ENCODE measurements at regions not wholly inside any gene's neighbourhood (a gene's known extent, or its start where the extent isn't known, plus 50 kb on each side); places are given as distances from the start of the nearest gene placed in this dataset.
A peak's percentile ranks its signal among the peaks of the same experiment; 100 is the strongest.

DNA sequence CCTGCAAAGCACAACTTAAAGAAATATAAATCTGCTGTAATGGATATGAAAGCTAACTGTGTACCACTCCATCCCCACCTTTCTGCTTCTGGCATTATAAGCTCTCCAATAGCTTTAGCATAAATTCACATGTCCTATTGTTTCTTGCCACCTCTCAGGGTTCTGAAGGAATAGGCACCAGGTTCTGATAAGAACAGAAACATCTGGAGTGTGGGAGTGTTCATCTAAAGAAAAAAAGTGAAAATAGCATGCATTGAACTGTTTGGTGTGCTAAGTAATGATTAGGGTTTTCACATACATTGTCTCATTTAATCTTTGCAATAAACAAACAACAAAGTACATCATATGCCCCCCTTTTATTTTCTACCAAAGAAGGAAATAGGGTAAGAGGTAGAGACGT, 72.3 kb downstream of the FAM76B start:
- no peak for DNase-seq

DNA sequence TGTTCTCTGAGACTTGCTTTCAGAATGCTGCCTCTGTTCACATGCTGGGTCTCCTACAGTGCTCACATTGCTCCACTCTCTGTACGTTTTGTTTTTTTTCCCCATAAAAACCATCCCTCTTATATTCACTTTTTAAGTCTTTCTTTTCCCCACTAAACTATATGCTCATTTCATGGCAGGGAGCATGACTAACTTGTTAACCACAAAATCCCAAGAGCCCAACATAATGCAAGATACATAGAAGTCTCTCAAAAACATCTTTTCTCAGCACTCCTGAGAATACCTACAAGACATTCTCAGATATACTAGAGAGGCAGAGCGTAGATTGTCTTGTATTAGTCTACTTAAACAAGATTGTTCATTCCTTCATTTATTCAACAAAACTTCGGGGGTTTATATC, 73.3 kb downstream of the FAM76B start:
- no peak for DNase-seq

DNA sequence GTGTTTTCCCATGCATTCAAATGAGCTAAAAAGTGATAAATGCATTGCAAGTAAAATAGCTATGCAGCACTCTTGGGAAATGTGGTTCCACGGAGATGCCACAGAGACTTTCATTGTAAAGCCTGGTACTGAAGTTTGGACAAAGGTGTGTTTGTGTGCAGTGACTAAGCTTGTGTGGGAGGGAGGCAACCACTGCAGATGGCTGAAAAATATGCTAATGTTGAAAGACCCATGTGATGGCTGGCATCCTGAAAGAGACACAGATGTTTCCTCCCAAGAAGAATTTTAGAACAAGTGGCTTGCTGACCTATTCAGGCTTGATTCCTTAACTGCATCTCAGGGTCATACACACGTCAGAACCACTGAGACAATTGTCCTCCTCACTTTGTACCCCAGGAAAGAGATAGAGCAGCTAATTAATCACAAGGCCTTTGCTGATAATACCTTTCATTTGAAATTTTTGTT, 73.8 kb downstream of the FAM76B start:
- DNase-seq, result peak; percentile 67

DNA sequence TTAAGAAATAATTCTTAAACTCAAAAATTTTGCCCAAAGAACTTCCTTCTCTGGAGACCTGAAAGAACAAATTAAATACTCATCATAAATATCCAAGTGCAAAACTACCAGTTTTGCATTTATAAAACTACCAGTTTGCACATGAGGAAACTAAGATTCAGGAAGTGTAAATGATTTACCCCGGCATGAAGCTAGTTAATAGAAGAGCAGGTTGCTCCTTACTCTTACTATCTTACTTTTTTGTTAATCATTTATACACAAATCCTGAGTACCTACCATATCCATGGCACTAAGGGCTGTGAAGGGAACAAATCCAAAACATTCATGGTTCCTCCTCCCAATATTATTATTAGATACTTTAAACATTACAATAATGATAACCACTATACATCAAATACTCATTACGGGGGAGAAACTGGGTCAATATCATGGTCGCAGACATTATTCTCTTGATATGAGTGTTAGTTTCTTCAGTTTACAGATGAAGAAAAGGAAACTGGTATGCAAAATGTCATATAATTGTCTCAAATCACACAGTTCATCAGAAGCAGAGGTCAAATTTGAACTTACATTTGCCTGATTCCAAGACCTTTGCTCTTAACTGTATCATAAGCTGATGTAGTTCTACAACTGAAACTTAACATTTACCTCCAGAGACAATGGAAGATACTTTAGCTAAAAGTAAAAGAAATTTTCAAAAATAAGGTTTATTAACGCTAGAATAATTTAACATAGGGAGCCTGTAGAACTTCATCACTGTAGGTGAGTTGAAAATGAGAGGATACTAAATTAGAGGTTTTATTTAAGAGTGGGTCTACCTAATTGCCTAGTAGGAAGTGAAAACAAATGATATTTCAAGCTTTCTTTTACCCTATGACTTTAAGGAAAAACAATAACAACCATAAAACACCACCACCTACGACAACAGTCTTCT, 74.5 kb downstream of the FAM76B start:
- no peak for DNase-seq

DNA sequence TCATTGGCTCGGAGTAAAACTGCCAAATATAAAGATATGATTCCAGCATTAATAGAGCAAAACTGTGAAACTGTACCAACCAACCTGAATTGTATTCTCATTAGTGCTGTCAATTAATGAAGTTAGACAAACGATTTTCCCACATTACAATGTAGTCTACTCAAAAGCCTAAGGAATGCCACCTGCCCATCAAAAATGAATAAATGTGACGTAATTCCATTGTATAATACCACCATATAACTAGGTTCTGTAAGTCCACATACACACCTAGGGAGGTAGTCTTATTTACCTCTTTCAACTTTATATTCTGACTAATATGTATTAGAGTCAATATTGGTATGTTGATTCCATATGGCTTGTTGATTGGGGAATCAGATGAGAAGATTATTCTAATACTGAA, 76.2 kb downstream of the FAM76B start:
- DNase-seq, result no peak

DNA sequence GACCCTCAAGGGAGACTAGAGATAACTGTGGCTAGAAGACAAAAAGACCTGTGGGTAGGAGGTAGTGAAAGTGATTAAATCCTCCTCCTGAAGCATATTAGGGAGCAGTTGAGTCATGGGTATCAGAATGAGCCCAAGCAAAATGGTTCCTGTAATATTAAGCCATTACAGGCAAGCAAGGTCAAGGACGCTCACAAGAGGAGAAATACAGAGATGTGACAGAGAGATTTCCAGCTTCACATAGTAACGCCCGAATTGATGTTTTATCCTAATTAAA, 77.7 kb downstream of the FAM76B start:
- DNase-seq, result no peak

DNA sequence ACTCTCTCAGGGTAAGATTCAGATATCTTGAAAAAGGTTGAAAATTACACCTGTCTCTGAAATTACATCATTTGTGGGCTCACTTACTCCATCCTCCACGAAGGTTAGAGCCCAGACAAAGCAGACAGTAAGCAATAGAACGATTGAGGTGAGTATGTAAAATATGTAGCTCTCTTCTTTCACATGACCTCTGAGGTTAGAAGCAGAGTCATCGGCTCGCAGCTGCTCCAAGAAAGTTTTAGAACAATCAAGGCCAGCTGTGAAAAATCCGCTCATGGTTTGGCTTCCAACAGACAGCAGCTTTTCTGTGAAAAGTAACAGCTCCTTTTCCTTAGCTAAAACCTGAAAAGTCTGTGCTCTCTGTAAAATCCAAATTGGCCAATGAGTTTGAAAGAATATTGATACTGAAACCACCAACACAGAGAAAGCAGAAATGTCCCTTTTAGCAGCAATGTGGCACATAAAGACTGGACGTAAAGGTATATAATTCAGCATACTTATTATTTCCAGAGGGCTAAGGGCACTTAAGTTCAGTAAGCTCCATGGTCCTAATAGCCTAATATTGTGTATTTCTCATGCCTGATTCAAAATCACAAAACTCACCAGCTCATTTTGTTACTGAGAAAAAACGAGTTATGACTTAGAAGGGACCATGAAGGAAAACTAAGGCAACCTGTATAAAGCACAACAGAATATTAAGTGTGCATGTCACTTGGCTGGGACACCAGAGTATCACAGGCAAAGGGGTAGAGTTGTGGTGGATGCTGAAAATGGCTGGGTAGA, 78.2 kb downstream of the FAM76B start:
- no peak for DNase-seq

DNA sequence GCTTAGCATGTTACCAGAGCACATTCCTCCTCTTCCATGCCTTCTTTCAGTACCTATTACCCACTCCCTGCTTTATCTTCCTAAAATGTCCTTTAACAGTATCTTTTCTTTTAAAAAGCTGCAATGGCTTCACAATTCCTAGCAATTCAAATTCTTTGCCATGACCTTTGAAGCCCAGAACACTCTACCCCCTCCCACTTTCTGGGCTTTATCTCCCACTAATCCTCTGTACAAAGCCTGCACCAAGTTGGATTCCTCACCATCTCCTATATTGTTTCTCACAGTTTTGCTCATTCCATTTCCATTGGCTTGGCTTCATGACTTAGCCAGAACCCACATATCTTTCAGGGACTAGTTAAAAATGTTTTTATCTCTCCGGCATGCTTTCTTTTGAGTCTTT, 80.9 kb downstream of the FAM76B start:
- no peak for DNase-seq

DNA sequence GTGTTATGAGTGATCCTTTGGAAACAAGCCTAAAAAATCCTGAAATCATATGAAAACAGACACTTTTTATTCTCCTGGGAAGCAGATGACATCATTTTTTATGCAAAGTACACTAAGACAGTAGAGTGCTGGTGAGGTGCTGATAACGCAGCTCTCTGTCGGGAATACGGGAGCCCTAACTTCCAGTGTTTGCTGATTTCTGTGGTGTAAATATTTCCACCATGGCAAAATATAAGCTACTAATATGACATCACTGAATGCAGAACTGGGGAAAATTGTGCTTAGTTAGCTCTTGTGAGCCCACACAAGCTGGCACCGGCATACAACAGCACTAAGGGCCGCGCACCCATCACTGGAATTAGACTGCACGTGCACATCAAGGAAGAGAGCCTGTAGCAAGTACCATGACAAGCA, 82.6 kb downstream of the FAM76B start:
- no peak for DNase-seq

DNA sequence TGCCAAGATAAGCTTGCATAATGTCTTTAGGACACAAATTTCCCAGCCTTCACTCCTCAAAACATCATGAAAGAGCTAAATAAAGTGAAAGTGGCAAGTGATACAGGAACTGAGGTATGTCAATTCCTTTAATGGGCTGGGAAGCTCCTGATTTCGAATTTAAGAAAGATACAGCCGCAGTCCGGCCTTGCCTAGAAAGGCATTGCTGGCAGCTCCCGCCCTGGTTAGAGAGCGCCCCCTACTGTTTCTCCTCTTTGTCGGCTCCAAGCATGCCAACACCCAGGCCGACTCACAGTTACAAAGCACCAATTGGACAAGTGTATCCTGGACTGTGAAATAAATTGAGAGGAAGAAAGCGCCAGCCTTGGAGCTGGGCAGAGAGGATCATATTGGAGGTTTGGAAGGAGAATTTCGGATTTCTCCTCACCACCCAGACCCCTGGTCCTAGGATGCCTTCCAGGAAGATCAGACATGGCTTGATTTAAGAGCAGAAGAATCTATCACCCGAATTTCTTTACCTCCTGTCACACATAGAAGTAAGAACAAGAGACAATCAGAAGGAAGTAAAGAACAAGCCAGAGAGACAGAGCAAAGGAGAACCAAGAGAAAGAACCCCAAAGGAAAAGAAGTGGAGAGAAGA, 84.0 kb downstream of the FAM76B start:
- DNase-seq, result peak; percentile 73

DNA sequence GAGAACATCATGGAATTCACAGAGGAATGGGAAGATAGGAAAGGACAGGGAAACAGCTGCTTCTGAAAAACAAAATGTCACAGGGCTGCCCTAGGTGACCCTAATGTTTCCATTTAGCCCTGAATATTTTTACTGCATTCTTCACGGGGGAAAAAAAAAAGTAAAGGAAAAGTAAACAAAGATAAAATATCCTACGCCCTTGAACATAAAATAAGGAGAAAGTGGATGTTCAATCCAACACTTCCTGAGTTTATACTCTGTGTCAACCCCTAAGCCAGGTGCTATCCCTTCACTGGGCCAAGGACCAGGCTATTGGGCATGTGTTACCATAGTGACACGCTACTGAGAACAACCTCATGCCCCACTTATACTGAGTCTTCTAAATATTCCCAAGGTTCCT, 84.7 kb downstream of the FAM76B start:
- no peak for DNase-seq

DNA sequence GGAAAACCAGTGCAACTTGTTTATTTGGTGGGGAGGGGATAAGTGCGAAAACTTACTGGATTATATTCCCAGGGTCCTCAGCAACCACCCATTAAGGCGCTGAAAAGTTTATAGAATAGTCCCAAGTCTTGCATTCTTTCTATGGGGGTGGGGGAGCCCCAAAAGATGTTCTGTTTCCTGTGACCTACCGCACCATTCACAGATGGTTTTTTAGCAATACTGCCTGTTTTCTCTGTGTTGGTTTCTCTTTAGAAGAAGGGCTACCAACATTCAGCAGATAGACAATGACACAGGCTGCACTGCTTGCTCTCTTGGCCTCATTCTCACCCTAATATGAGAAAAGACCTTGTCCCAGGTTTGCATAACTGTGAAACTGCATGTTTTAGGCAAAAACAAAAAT, 86.5 kb downstream of the FAM76B start:
- no peak for DNase-seq

DNA sequence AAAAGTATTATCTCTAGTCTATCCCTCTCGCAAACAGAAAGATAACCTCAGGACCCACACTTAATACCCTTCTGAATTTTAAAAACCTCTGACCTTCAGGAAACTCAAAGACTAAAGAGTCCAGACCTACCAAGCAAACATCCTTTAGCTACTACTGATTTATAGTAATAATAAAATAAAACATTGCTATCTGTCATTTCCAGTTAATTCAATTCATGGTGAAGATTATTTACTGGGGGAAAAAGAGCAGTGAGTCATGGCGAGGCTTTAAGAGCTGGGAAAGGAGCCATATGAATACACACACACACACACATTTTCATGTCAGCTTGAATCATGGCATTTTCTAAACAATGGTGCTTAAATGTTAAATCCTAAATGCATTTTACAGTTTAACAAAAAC, 87.1 kb downstream of the FAM76B start:
- no peak for DNase-seq

DNA sequence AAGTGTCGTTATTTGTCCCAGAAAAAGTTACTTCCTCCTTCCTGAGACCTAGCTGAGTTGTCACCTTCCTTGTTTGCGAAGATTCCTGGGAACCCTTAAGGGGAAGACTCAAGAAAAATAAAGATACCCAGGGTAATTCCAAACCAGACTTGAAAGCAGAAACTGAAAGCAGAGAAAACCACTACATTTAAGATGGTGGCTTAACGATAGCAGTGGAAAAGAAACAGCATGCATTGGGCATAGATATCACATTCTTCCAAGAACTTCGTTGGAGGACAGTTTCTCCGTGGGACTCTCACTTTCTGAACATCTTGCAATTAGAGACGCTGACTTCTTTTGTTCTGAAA, 89.1 kb downstream of the FAM76B start:
- DNase-seq, result no peak

DNA sequence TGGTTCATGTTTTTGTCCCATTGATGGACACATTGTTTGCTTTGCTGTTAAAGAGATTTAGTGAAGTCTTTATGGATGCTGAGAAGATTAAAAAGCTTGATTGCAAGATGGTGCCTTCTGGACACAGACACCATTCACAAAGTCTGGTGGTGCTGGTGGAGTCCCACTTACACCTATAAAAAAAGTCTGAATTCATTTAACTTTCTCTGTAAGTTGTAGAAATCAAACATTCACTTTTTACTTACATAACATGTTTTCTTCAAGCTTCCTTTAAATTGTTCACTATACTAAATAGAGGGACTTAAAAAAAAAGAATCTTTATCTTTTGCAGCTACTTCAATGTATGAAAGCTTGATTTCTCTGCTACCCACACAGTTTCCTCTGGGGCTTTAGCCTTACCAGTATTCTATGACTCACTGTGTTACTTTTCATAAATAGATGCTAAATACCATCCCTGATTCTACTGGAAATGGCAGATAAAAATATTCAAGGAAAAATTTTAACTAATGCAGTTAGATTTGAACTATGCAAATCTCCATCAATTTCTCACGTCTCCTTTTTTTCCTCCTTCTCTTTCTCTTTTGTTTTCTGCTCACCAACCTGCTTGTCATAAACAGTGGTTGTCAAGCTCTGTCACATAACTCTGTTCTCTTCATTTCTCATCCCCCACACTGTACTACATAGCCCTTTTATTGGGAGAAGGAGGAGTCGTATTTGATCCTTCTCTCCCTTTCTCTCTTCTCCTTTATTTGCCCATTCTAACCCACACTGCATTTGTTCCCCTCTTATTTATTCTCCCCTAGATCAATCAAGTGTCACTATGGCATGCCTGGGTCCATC, 89.7 kb downstream of the FAM76B start:
- DNase-seq, result no peak

DNA sequence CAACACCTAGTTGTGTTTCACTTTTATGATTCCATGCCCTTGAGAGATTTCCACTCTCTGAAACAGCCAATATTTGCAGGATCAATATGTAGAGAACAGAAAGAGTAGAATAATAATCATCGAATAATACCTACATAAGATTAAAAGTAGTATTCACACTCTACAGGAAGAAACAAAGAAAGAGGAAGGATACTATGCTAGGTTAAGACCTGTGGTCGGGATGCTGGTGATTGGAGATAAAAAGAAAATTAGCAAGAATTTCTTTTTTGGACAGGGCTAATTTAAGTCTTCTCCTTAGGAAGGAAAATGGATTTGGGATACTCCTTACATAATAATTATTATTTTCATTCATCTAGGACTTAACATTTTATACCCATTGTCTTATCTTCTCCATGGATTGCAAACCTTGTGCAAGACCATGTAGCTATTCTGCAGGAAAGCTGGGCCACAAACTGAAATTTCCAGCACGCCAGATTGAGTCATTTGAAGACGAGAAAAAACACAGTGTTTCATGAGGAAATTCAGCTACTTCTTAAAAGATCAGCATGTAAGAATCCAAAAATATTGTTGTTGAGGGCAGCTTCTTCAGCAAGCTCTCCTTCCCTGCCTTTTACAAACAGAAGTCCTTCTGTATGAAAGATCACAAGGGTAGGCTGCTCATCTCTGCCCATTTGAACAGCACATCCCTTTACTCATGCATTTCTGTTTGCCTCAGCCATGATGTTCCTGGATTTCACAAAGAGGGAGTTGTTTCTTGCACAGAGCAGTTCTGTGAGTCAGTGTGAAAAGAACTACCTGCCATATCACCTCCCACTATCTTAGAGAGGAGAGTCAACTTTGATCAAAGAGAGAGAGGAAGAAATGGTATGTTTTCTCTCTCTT, 90.7 kb downstream of the FAM76B start:
- DNase-seq, result peak; percentile 21

DNA sequence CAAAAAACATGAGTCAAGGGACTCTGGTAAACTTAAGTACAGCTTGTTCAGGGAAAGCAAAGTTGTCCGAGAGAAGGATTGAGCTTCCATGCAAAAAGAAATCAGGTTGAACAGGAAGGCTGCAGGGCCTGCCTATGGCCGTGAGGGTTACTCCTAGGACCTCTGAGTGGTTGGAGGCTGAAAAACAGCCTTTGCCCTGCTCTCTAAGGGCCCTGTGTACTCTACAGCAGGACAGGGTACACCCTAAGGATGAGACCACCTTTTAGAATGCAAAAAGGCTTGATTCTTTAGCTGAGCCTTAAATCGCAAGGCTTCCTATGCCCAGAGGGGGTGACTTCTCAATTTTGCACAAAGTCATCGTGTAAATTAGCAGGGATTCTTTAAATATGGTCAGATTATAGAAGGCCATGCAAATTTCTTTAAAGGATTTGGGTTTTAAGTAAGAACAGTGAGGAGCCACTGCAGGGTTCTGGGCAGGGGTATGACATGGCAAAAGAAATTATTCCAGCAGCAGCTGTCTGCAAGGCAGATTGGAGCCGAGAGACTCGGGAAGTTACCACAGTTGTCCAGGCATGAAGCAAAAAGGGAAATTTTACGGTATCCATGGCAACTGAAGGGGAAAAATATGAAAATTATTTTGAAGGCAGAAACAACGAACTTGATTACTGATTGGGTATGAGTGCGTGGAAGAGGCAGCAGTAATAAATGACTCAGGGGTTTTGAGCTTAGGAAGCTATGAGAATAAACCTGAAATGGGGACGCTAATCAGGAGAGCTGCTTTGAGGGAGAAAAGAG, 91.8 kb downstream of the FAM76B start:
- DNase-seq, result no peak

DNA sequence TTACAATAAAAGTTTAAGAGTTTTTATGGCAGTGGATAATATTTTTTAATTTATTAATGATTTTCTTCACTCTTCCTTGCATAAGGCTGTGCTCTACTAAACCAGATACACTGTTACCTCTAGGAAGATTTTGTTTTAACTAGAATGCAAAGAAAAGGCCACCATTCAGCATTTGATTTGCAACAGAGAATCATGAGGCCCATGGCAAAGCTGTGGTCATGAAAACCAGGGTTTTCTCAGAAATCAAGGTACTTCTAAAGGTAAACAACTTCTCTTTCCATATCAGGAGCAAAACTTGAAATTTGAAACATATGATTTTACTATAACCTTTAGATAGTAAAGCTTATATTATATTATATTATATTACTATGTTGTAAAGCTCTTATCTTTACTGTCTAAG, 94.4 kb downstream of the FAM76B start:
- no peak for DNase-seq

DNA sequence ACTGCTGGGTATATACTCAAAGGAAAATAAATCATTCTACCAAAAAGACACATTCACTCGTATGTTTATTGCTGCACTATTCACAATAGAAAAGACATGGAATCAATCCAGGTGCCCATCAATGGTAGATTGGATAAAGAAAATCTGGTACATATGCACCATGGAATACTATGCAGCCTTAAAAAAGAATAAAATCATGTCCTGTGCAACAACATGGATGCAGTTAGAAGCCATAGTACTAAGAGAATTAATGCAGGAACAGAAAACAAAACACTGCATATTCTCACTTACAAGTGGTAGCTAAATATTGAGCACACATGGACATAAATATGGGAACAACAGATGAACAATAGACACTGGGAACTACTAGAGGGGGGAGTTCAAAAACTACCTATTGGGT, 96.3 kb downstream of the FAM76B start:
- no peak for DNase-seq

DNA sequence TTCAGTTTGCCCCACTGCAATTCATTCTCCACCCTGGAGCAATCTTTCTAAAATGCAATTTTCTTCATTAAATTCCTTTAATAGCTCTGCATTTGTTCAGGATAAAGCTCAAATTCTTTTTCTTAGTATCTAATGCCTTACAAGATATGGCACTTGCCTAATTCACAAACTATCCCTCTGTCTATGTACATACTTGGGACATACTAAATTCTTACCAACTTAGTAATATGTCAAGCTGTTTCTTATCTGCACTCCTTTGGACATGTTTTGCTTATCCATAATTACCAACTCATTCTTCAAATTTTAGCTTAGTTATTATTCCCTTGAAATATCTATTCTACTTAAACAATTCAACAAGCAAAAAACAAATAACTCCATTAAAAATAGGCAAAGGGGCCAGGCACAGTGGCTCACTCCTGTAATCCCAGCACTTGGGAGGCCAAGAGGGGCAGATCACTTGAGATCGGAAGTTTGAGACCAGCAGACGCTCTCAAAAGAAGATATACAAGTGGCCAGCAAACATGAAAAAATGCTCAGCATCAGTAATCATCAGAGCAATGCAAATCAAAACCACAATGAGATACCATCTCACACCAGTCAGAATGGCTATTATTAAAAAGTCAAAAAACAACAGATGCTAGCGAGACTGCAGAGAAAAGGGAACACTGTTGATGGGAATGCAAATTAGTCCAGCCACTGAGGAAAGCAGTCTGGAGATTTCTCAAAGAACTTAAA, 96.9 kb downstream of the FAM76B start:
- no peak for DNase-seq
